DMS53 (cell line): ENCODE measurements at regions not wholly inside any gene's neighbourhood (a gene's known extent, or its start where the extent isn't known, plus 50 kb on each side); places are given as distances from the start of the nearest gene placed in this dataset.

Experiments used
- DNase-seq: peaks from one replicate; lab custom pipeline; 2025; lab: John Stamatoyannopoulos, UW

- DNase-seq: no peak
Observed at GRCh38 chr11:95349345-95349942, 118.4 kb upstream of the SESN3 start.

- DNase-seq: no peak
Observed at GRCh38 chr11:95346265-95346664, 115.3 kb upstream of the SESN3 start.

GRCh38 chr11:95345651-95346050, 114.6 kb upstream of the SESN3 start:
- DNase-seq: no peak

- no peak for DNase-seq
Observed at GRCh38 chr11:95344932-95345642, 114.1 kb upstream of the SESN3 start.

GRCh38 chr11:95341221-95341620, 110.2 kb upstream of the SESN3 start:
- no peak for DNase-seq

GRCh38 chr11:95339086-95339901, 108.3 kb upstream of the SESN3 start:
- DNase-seq: no peak

GRCh38 chr11:95338430-95338991, 107.5 kb upstream of the SESN3 start:
- peak; percentile 27 for DNase-seq

GRCh38 chr11:95337972-95338429, 107.0 kb upstream of the SESN3 start:
- no peak for DNase-seq

GRCh38 chr11:95337175-95337957, 106.4 kb upstream of the SESN3 start:
- no peak for DNase-seq

- no peak for DNase-seq
Observed at GRCh38 chr11:95335989-95336388, 105.0 kb upstream of the SESN3 start.

- no peak for DNase-seq
Observed at GRCh38 chr11:95331161-95331560, 100.2 kb upstream of the SESN3 start.

GRCh38 chr11:95330302-95330701, 99.3 kb upstream of the SESN3 start:
- peak; percentile 67 for DNase-seq

GRCh38 chr11:95327273-95327948, 96.4 kb upstream of the SESN3 start:
- peak; percentile 19 for DNase-seq

- peak; percentile 30 for DNase-seq
Observed at GRCh38 chr11:95325777-95326258, 94.8 kb upstream of the SESN3 start.

GRCh38 chr11:95324826-95325225, 93.8 kb upstream of the SESN3 start:
- DNase-seq: no peak

GRCh38 chr11:95322539-95322938, 91.5 kb upstream of the SESN3 start:
- DNase-seq: no peak

GRCh38 chr11:95318498-95318897, 87.5 kb upstream of the SESN3 start:
- DNase-seq: no peak

- no peak for DNase-seq
Observed at GRCh38 chr11:95308512-95309035, 77.6 kb upstream of the SESN3 start.

GRCh38 chr11:95307286-95307685, 76.3 kb upstream of the SESN3 start:
- DNase-seq: no peak

- DNase-seq: no peak
Observed at GRCh38 chr11:95306801-95307200, 75.8 kb upstream of the SESN3 start.

GRCh38 chr11:95306123-95306522, 75.1 kb upstream of the SESN3 start:
- DNase-seq: no peak
